GM21619 (cell line): ENCODE measurements at regions not wholly inside any gene's neighbourhood (a gene's known extent, or its start where the extent isn't known, plus 50 kb on each side); places are given as distances from the start of the nearest gene placed in this dataset.

ENCODE experiments used
- ATAC-seq: cut with Tn5 transposase; IDR thresholded peaks from one replicate; pipeline ENCODE4 v1.9.1; 2021; ENCODE audit not compliant: unreplicated experiment

GRCh38 chr14:38138473-38139138 lies 69.1 kb upstream of the SSTR1 start:
- no peak for ATAC-seq

GRCh38 chr14:38139926-38140325 lies 67.8 kb upstream of the SSTR1 start:
- no peak for ATAC-seq

GRCh38 chr14:38143170-38143569 lies 64.5 kb upstream of the SSTR1 start:
- ATAC-seq: no peak

GRCh38 chr14:38143659-38144505 lies 63.8 kb upstream of the SSTR1 start:
- ATAC-seq: no peak

GRCh38 chr14:38145142-38145541 lies 62.6 kb upstream of the SSTR1 start:
- ATAC-seq: no peak

- ATAC-seq: no peak
Observed at GRCh38 chr14:38150075-38150474, 57.6 kb upstream of the SSTR1 start.
